Posterior cingulate gyrus (tissue), 11 donors: ENCODE measurements at regions not wholly inside any gene's neighbourhood (a gene's known extent, or its start where the extent isn't known, plus 50 kb on each side); places are given as distances from the start of the nearest gene placed in this dataset.
"Not testable (repeated sequence)": the region's sequence is repeated elsewhere in the genome, so short reads cannot be mapped to it uniquely, and the experiment has no call there.

Experiments used
- DNase-seq, 10 donors: peaks; one replicate each; pipeline versions ENCODE4 v3.0.0 to v3.0.0-alpha.2; 2020 to 2021; ENCODE audit warnings: mixed read lengths in 3 of 10
- intact Hi-C: fragments of 100-400 bp; cut with DNase I; formaldehyde crosslinking; loops from one replicate; pipeline ENCODE4 v1.15.1; 2023

- intact Hi-C loops, result no loop called here
- no peak for DNase-seq
These were observed 96.6 kb upstream of the CHD2 start for GRCh38 chr15:92803536-92803851.

DNA sequence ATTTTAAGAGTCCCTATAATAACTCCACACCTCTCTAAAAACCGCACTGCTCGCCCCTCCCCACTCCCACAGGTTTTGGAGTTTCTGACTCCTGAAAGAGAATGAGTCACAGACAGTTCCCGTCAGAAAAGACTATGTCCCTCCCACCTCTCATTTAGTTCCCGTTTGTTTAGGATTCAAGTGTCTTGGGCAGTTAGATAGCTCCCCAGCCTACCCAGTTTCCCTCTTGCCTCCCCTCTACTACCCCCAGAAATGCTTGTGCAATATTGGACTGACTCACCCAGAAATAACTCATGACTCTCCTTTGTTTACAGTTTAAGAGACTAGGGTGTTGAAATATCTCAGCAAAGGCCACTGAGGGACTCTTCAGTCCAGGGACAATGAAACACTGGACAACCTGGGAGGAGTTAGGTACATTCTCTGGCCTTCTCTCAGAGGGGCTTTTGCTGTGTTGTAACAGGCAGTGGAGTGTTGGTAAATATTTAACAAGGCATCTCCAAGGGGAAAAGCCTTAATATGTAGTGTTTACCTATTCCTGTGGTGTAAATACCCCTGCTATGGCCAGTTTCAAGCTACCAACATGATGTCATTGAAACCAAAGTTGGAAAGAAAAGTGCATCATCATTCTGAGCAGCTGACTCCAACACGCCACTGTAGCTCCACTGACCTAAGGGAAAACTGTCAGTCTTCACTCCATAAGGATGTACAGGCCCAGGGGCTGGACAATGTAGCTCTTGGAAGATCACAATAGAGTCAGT, 96.1 kb upstream of the CHD2 start:
- intact Hi-C loops, result no loop called here

GRCh38 chr15:92804610-92804936, 95.6 kb upstream of the CHD2 start:
- intact Hi-C loops, DNase-seq: not testable (repeated sequence)

More for the DNA sequence above, 96.1 kb upstream of the CHD2 start:
- peak in 4 of 10 donors; percentile 26 to 89 (median 60) for DNase-seq

DNA sequence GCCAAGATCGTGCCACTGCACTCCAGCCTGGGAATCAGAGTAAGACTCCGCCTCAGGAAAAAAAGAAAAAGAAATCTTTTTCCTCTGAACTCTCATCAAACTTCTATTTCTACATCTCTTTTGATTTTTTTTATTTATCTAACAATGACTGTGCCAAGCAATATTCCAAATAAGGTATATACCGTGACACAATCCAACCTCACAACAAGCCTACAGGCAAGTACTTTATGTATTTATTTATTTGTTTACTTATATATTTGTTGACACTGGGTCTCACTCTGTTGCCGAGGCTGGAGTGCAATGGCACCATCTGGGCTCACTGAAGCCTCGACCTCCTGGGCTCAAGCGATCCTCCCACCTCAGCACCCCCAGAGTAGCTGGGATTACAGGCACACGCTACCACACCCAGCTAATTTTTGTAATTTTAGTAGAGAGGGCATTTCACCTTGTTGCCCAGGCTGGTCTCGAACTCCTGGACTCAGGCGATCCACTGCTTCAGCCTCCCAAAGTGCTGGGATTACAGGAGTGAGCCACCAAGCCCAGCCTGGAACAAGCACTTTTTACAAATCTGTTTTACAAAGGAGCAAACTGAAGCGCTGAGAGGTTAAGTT, 94.9 kb upstream of the CHD2 start:
- no peak for DNase-seq
- intact Hi-C loops, result no loop called here

- peak in 1 of 10 donors; percentile 50 for DNase-seq
- intact Hi-C loops, result not testable (repeated sequence)
These were observed 94.0 kb upstream of the CHD2 start for GRCh38 chr15:92806171-92806570.

DNA sequence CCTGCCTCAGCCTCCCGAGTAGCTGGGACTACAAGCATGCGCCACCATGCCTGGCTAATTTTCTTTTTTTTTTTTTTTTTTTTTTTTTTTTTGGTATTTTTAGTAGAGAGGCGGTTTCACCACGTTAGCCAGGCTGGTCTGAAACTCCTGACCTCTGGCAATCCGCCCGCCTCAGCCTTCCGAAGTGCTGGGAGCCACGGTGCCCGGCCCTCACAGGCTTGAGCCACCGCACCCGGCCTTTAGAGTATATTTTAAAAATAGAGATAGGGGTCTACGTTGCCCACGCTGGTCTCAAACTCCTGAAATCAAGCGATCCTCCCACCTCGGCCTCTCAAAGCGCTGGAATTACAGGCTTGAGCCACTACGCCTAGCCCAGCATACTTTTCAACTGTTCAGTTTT, 93.4 kb upstream of the CHD2 start:
- intact Hi-C loops, result no loop called here
- DNase-seq, result peak in 1 of 10 donors; percentile 62

GRCh38 chr15:92807971-92808571, 92.1 kb upstream of the CHD2 start:
- intact Hi-C loops, result no loop called here
- DNase-seq, result peak in 1 of 10 donors; percentile 65

- no peak for DNase-seq
- intact Hi-C loops, result loop anchor here (1.0 kb wide), 3 partner anchors 74 to 109 kb away; no protein-coding TSS in a partner anchor
These were observed 91.5 kb upstream of the CHD2 start for GRCh38 chr15:92808598-92809063.

GRCh38 chr15:92809064-92809879, 90.9 kb upstream of the CHD2 start:
- intact Hi-C loops, result loop anchor here (1.0 kb wide), 3 partner anchors 73 to 108 kb away; no protein-coding TSS in a partner anchor
- peak; percentile 92 to 99 (median 96) for DNase-seq

GRCh38 chr15:92809880-92810361, 90.2 kb upstream of the CHD2 start:
- DNase-seq, result peak in 6 of 10 donors; percentile 25 to 84 (median 46)
- intact Hi-C loops, result loop anchor here (1.0 kb wide), 3 partner anchors 72 to 107 kb away; no protein-coding TSS in a partner anchor

DNA sequence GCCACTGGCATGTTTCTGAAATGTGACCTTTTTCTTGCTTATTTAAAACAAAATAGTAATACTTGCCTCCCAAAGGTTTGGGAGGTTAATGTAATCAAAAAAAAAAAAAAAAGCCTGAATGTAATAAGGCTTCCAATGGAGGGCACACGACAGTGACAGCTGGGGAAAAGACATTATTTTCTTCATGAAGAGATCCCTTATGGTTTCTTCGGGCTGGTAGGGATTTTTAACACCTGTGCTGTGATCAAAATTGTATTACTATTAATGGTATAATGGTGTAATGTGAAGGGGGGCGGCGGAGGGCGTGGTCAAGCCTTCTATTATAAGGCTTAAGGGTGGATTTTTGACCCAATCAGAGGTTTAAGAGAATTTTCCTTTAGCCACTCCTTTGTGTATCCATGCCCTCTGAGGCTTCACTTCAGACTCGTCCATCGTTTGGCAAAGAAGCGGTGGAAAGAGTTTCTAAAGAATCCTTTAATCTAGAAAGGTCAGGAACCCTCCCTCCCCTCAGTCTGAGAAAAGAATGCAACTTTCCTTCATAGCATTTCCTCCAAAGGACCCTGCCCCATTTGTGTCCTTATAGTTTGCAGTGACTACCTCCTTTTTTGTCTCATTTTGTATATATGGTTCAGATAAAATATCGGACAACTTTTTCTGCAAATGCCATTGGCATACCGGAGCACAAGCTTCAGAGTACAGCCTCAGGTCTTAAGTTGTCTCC, 89.5 kb upstream of the CHD2 start:
- peak in 4 of 10 donors; percentile 31 to 84 (median 62) for DNase-seq

GRCh38 chr15:92811148-92811913, 88.8 kb upstream of the CHD2 start:
- intact Hi-C loops, result no loop called here
- DNase-seq, result no peak

More for the DNA sequence above, 89.5 kb upstream of the CHD2 start:
- intact Hi-C loops, result no loop called here

GRCh38 chr15:92812271-92812670, 87.9 kb upstream of the CHD2 start:
- intact Hi-C loops, result no loop called here
- DNase-seq, result peak in 2 of 10 donors; percentile 22 to 47

GRCh38 chr15:92813485-92813884, 86.6 kb upstream of the CHD2 start:
- peak in 1 of 10 donors; percentile 2 for DNase-seq
- intact Hi-C loops, result no loop called here

DNA sequence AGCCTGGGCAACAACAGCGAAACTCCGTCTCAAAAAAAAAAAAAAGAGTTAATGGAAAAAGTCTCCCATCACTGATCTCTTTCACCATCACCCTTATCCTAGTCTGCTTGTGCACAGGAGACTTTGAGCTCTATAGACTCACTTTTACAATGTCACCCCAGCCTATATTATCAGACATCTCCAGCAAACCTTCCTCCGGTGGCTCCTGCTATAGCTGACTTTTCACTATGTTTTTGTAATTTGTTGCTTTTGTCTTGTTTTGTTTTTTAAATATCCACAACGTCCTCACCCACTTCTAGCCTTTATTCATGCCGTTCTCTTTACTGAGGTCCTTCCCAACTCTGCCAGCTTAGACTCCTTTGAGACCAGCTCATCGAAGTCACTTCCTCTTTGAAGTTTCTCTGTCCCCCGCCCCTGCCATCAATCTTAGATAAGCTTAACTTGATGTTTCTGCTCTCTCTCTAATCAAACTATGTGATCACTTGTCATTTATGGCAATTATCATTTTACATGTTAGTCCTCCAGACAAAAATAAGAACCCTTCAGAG, 82.7 kb upstream of the CHD2 start:
- DNase-seq, result peak in 1 of 10 donors; percentile 52
- intact Hi-C loops, result no loop called here

DNA sequence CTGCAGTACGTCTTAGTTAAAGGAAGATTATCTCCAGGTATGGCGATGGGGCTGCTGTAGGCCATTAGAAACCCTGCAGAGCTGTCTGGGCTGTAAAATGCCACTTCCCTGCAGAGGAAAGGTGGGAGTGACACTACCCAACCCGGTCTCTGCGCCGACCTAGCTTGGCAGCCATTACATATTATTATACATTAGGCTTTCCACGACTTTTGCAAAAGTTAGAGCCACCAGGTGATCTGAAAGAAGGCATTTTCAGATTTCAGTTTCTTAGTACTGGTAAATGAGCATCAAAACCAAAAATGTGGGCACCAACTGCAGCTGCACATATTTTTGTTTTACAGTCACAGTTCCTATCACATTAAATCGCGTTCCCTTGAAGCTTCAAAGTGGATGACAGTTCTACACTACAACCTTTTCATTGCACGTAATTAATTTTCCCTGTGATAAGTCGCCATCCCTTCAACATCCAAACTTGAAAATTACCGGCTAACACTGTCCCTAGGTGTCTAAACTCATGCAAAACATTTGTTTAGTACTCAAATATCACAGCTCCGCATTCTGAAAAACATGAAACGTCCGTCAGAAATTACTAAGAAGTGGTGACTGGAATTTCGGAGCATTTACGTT, 81.4 kb upstream of the CHD2 start:
- intact Hi-C loops, result no loop called here
- peak in 2 of 10 donors; percentile 19 to 67 for DNase-seq

DNA sequence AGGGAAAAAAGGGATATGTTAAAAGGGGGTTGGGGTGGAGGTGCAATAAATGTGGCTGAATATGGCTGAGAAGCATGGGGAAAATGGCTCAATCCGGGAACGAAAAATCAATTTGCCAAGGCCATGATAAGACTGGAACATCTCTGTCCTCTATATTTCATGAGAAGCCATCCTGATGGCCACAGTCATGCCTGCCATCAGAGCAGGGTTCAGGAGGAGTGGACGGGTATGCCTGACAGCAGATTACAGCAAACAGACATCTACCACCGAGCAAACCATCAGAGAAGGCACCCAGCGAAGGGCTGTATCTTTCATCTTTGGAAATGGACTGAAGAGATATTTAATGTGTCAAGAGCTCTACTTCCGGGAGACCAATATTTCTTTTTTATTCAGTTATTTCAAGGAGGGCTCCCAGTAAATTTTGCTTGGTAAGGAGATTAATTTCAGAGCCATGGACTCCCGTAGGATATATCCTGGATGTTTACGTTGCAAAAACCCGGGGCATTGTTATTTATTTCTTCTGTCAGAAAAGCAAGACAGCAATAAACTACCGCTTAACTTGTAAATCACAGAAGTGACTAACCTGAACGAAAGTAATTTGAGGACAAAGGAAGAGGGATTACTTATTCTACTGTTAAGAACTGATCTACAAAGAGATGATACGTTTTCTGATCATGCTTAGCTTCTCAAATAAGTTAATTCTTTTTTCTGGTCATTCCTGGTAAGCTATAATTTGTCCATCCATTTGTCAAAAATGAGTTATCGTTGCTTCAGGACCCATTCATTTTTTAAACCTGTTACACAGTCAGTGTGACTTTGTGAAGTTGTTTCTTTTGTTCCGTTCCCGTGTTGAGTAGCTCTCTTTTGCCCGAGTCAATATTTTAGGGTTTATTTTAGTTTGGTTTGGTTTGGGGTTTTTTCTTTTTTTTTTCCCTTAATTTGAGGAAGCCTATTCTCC, 80.6 kb upstream of the CHD2 start:
- DNase-seq, result peak in 5 of 10 donors; percentile 20 to 85 (median 33)
- intact Hi-C loops, result no loop called here
